Urinary bladder (tissue), 3 donors: ENCODE measurements at regions not wholly inside any gene's neighbourhood (a gene's known extent, or its start where the extent isn't known, plus 50 kb on each side); places are given as distances from the start of the nearest gene placed in this dataset.
"Not testable (repeated sequence)": the region's sequence is repeated elsewhere in the genome, so short reads cannot be mapped to it uniquely, and the experiment has no call there.

Experiments used
- DNase-seq: peaks from one replicate; pipeline ENCODE4 v3.0.0-alpha.2; 2015; ENCODE audit errors: extremely low spot score
- H3K27ac ChIP-seq: one replicate; pipeline ENCODE4 v1.5.1; 2013; ENCODE audit warnings: low read depth, mild to moderate bottlenecking, moderate library complexity
- H3K36me3 ChIP-seq: one replicate; pipeline ENCODE4 v1.6.1; 2013; ENCODE audit warnings: mild to moderate bottlenecking, moderate library complexity; ENCODE audit not compliant: insufficient read depth
- H3K4me1 ChIP-seq: one replicate; pipeline ENCODE4 v1.6.1; 2013; ENCODE audit warnings: mild to moderate bottlenecking, moderate library complexity; ENCODE audit not compliant: insufficient read depth
- H3K4me3 ChIP-seq: one replicate; pipeline ENCODE4 v1.5.1; 2013; ENCODE audit warnings: low read depth, low read length
- WGBS: extraction: QIAGEN DNeasy Blood & Tissue Kit; methylation state at CpG from one replicate; pipeline ENCODE4 v1.1.7; 2013; 5-methylcytosine and 5-hydroxymethylcytosine counted together
- donor health status: healthy with polysubstance abuse.
- donor health status: healthy.

GRCh38 chr10:61818251-61818650 lies 83.2 kb upstream of the ARID5B start:
- not testable (repeated sequence) for H3K36me3 ChIP-seq, H3K4me3 ChIP-seq, DNase-seq, H3K27ac ChIP-seq, H3K4me1 ChIP-seq
- WGBS = 68% methylated on average over 2 of the region's 2 CpGs

DNA sequence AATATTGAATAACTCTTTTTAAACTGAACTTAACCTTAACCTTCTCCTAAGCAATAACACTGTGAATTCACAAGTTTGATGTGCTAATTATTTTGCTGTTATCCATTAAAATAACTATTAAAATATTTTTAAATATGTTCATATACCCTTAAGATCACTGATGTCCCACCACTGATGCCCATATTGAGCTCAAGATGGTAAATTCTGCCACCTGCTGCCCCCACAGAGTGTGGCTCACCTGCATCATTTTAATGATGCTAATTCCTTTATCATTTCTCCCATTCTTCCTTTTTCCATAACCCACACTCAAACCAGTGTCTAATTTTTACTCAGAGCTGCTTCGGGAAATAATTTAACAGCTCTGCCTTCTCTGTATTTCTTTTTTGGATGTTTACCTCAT lies 82.3 kb upstream of the ARID5B start:
- WGBS = 93% methylated on average over 1 of the region's 1 CpG
- no peak for DNase-seq
- Histone ChIP-seq H3K4me1 (no peaks in the 10 kb centered on the region), H3K4me3 (no peak overlapping the region), H3K36me3 (no peaks in the 10 kb centered on the region), H3K27ac (no peak overlapping the region)

DNA sequence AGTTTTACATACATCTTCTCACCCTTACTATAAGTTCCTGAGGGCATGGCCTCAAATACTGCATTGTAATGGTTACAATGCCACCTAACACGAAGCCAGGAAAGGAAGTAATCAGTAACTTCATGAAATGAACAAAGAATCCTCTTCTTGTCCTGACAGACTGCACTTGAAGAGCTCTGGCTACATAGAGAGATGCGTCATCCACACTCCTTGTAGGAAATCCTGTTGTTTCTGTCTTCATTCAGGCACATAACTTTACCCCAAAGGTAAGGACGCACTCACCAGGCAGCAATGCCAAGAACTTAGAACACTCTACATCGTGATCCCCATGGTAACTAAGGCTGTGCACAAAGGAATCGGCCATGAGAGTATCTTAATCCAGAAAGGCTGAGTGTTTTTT lies 80.3 kb upstream of the ARID5B start:
- no peak overlapping the region for H3K4me3 ChIP-seq
- WGBS = 82% methylated on average over 5 of the region's 5 CpGs

DNA sequence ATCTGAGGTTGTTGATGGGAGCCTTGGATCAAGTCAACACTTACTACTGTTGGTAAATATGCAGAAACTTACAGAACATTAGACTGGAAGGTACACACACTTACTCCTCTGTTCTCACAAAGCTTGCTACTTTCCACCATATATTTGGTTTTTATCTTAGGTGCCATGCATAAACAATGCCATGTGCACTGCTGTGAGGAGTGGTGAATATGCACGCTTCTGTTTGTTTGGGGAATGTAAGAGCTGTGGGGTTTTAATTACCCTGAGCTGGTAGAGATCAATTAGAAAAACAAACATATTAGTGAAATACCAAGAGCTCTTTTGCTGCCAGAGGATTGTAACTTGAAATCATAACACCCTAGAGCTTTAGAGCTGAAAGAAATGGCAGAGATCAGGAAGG lies 79.8 kb upstream of the ARID5B start:
- H3K4me3 ChIP-seq = no peak overlapping the region
- WGBS = 92% methylated on average over 1 of the region's 1 CpG

More for the DNA sequence above, 80.3 kb upstream of the ARID5B start:
- H3K4me1 ChIP-seq = no peaks in the 10 kb centered on the region
- no peak overlapping the region for H3K27ac ChIP-seq
- DNase-seq = no peak
- no peaks in the 10 kb centered on the region for H3K36me3 ChIP-seq

DNA sequence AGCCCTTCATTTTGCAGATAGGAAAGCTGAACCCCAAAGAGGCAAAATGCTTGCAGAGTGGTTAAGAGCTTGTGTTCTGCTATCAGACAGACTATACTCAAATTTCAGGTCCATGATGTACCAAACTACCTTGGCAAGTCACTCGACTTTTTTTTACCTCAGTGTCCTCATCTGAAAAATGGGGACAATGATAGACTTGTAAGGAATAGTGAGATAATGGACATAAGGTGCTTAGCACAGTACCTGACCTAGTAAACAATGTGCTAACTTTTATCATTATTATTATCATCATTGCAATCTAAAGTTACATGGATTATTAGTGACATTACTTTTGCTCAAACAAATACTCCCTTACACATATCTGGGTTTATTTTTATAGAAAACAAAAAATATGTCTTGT lies 79.4 kb upstream of the ARID5B start:
- H3K27ac ChIP-seq = no peak overlapping the region
- no peaks in the 10 kb centered on the region for H3K4me1 ChIP-seq
- 92% methylated on average over 1 of the region's 1 CpG for WGBS
- DNase-seq = no peak
- no peak overlapping the region for H3K4me3 ChIP-seq
- H3K36me3 ChIP-seq = no peaks in the 10 kb centered on the region

More for the DNA sequence above, 79.8 kb upstream of the ARID5B start:
- H3K27ac ChIP-seq = no peak overlapping the region
- H3K4me1 ChIP-seq = no peaks in the 10 kb centered on the region
- H3K36me3 ChIP-seq = no peaks in the 10 kb centered on the region
- DNase-seq = no peak

DNA sequence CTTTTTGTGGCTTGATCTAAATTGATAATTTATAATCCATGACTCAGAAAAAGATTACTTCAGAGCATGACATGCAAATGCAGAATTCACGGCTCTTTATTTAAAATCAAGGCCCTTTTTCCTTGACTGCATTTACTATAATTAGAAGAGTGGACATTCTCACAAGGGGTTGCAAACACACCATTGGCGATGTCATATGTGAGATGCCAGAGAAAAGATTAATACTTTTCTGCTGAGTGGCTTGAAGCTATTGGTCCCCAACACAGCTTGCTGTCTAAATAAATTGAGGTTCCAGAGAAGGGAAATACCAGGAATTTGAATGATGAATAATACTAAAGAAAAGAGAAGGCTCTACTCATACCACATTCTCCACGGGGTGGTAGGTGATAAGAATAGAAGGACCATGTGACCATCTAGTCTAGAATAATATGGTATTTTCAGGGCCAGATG lies 78.7 kb upstream of the ARID5B start:
- H3K36me3 ChIP-seq = no peaks in the 10 kb centered on the region
- DNase-seq = no peak
- WGBS = 59% methylated on average over 3 of the region's 3 CpGs
- H3K4me1 ChIP-seq = no peaks in the 10 kb centered on the region
- H3K27ac ChIP-seq = no peak overlapping the region
- no peak overlapping the region for H3K4me3 ChIP-seq

DNA sequence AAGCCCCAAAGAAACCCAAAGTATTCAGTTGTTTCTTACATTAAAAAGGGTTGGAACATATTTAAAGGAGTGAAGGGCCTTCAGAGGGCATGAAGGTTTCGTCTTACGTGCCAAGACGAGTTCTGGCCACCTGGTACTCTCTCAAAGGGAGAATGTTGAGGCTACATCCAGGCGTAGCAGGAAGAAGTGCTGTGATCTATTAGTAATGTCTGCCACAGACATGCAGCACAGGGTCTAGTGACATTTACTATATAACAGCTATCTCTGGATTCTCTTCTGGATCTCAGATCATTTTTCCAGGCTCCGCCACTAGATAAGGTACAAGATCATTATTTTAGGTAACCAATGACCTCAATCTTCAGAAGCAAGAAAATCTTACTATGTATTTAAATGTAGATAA lies 76.5 kb upstream of the ARID5B start:
- DNase-seq = no peak
- no peaks in the 10 kb centered on the region for H3K4me1 ChIP-seq
- H3K27ac ChIP-seq = no peak overlapping the region
- no peaks in the 10 kb centered on the region for H3K36me3 ChIP-seq
- 94% methylated on average over 5 of the region's 5 CpGs for WGBS
- H3K4me3 ChIP-seq = no peak overlapping the region

- Histone ChIP-seq H3K4me3 (no peak overlapping the region), H3K36me3 (no peaks in the 10 kb centered on the region), H3K27ac (no peak overlapping the region), H3K4me1 (no peaks in the 10 kb centered on the region)
- WGBS = 75% methylated on average over 4 of the region's 4 CpGs
- no peak for DNase-seq
Observed at GRCh38 chr10:61825628-61826027, 75.9 kb upstream of the ARID5B start.

DNA sequence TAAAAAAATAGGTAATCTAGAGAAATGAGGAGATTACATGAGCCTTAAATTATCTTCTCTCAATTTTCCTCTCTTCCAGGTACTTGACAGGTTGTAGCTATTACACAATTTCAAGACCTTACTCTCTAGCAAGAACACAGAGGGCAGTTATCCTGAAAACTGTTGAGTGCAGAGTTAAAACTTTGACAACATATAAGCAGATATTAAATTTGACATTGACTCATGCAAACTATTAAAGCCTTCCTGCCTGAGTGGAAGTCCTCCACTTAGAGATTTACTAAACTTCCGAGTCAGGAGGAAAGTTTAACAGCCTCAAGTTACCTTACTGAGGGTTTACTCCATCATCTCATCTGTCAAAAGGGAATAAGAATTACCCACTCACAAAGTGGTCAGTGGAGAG lies 73.5 kb upstream of the ARID5B start:
- DNase-seq = no peak
- Histone ChIP-seq H3K36me3 (no peaks in the 10 kb centered on the region), H3K4me3 (no peak overlapping the region), H3K4me1 (no peaks in the 10 kb centered on the region), H3K27ac (no peak overlapping the region)
- WGBS = 94% methylated on average over 1 of the region's 1 CpG

DNA sequence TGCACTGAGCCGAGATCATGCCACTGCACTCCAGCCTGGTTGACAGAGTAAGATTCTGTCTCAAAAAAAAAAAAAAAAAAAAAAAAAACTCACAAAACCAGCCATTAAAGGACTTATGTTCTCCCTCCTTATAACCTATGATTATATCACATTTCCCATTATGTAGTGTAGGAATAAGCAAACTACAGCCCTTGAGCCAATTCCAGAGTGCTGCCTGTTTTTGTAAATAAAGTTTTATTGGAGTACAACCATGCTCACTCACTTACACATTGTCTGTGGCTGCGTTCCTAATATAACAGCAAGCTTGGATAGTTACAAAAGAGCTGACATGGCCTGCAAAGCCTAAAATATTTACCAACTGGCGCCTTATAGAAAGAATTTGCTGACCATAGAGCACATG lies 72.7 kb upstream of the ARID5B start:
- H3K36me3 ChIP-seq = no peaks in the 10 kb centered on the region
- DNase-seq = no peak
- no peak overlapping the region for H3K27ac ChIP-seq
- 96% methylated on average over 3 of the region's 3 CpGs for WGBS
- no peak overlapping the region for H3K4me3 ChIP-seq
- no peaks in the 10 kb centered on the region for H3K4me1 ChIP-seq

DNA sequence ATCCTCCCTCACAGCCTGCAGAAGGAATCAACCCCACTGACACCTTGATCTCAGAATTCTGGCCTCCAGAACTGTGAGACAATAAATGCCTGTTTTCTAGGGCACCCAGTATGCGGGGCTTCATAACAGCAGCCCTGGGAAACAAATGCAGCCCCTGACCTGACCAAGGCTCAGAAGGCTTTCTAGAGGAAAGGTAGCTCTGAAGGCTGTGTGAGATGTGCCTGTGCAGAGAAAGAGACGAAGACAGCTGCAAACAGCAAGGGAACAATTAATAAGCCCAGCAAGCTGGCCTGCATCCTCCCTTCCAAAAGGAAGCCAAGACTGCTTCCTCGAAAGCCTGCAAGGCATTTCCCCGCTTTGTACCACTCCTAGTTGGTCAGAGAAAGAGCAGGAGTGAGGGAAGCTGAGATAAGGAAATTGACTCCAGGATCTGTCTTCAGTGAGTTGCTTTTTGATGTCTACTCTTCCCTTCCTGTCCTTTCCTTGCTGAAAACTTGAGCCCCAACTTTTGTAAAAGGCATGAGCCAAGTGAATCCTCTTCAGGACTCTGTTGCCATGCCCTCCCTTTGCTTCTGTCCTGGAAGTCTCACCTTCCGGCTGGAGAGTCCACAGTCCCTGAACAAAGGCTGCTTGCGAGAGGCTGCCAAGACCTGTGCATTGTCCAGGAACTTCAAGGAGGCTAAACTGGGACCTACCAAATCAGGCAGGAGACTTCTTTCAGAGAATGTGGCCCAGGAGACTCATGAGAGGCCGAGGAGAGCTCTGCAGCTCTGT lies 71.2 kb upstream of the ARID5B start:
- no peak for DNase-seq
- Histone ChIP-seq H3K36me3 (no peaks in the 10 kb centered on the region), H3K27ac (no peak overlapping the region), H3K4me3 (no peak overlapping the region), H3K4me1 (no peaks in the 10 kb centered on the region)
- 67% methylated on average over 7 of the region's 7 CpGs for WGBS

DNA sequence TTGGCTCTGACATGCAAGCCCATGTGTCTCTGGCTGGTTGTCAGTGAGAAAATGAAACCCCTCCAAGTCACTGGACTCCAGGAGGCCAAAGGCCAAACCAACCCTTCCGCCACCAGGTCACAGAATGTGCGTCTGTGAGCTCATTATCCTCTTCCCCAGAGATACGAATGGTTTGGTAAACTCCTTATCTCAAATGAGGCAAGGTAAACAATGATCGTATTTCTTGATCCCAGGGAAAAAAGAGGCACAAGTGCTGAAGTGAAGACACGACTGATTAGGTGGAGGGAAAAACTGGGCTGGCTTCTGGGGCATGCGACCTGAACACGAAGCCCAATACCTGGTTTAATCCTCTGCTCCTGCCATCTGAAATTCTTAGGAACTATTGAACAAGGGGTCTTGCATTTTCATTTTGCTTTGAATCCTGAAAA lies 70.6 kb upstream of the ARID5B start:
- H3K27ac ChIP-seq = no peak overlapping the region
- WGBS = 77% methylated on average over 7 of the region's 7 CpGs
- H3K4me1 ChIP-seq = no peaks in the 10 kb centered on the region
- no peaks in the 10 kb centered on the region for H3K36me3 ChIP-seq
- DNase-seq = no peak
- H3K4me3 ChIP-seq = no peak overlapping the region

DNA sequence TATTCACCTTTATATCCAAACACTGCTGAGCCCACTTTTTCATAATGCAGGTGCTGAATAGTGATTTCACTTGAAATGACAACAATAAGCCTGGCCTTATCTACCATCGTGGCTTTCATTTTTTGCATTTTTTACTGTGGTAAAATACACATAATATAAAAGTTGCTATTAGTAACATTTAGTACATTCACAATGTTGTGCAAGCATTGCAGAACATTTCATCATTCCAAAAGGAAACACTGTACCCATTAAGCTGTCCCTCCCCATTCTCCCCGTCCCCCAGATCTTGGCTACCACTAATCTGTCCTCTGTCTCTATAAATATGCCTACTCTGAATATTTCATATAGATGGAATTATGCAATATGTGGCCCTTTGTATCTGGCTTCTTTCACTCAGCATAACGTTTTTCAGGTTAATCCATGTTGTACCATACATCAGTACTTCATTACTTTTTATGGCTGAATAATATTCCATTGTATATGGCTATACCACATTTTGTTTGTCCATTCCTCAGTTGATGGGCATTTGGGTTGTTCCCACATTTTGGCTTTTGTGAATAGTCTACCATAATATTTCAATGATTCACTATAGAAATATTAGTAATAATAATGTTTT lies 68.5 kb upstream of the ARID5B start:
- Histone ChIP-seq H3K36me3 (no peaks in the 10 kb centered on the region), H3K4me1 (no peaks in the 10 kb centered on the region), H3K4me3 (no peak overlapping the region), H3K27ac (no peak overlapping the region)
- no peak for DNase-seq
- WGBS = 49% methylated on average over 3 of the region's 3 CpGs

GRCh38 chr10:61834519-61834918 lies 67.0 kb upstream of the ARID5B start:
- no peak for DNase-seq
- Histone ChIP-seq H3K36me3 (no peaks in the 10 kb centered on the region), H3K4me1 (no peaks in the 10 kb centered on the region), H3K27ac (no peak overlapping the region), H3K4me3 (no peak overlapping the region)
- WGBS = 95% methylated on average over 1 of the region's 1 CpG
